Testis (tissue), 2 donors: ENCODE measurements at regions not wholly inside any gene's neighbourhood (a gene's known extent, or its start where the extent isn't known, plus 50 kb on each side); places are given as distances from the start of the nearest gene placed in this dataset.

Experiments used
- POLR2A ChIP-seq: fragments of 450-650 bp; IDR thresholded peaks from one replicate; pipeline ENCODE4 v1.6.1; 2017; ENCODE audit warnings: antibody characterized with exemption, mild to moderate bottlenecking, moderate library complexity
- TF ChIP-seq, protein P1 (sequence below), 3 experiments: fragments of 450-650 bp in 2 of 3; fragments of 200-600 bp in 1 of 3; sonication (generic) in 1 of 3; IDR thresholded peaks; one replicate each; pipeline ENCODE4 v1.5.1; 2016 to 2019; ENCODE audit warnings: antibody characterized with exemption in 3 of 3, mild to moderate bottlenecking in 2 of 3, moderate library complexity in 1 of 3

DNA sequence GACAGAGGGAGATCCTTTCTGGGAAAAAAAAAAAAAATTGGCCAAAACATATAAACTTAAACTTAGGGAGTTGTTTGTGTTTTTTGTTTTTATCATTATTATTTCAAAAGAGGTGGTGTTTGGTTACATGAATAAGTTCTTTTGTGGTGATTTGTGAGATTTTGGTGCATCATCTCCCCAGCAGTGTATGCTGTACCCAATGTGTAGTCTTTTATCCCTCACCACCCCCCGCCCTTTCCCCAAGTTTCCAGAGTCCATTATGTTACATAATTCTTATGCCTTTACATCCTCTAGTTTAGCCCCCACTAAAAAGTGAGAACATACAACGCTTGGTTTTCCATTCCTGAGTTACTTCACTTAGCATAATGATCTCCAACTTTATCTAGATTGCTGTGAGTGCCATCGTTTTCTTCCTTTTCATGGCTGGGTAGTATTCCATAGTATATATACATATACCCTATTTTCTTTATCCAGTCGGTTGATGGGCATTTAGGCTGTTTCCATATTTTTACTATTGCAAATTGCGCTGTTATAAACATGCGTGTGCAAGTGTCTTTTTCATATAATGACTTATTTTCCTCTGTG lies 148.1 kb upstream of the ZNF92 start:
- TF ChIP-seq, protein P1, sequence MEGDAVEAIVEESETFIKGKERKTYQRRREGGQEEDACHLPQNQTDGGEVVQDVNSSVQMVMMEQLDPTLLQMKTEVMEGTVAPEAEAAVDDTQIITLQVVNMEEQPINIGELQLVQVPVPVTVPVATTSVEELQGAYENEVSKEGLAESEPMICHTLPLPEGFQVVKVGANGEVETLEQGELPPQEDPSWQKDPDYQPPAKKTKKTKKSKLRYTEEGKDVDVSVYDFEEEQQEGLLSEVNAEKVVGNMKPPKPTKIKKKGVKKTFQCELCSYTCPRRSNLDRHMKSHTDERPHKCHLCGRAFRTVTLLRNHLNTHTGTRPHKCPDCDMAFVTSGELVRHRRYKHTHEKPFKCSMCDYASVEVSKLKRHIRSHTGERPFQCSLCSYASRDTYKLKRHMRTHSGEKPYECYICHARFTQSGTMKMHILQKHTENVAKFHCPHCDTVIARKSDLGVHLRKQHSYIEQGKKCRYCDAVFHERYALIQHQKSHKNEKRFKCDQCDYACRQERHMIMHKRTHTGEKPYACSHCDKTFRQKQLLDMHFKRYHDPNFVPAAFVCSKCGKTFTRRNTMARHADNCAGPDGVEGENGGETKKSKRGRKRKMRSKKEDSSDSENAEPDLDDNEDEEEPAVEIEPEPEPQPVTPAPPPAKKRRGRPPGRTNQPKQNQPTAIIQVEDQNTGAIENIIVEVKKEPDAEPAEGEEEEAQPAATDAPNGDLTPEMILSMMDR (IDR thresholded peaks at IDR 0.05): no peak
- TF ChIP-seq POLR2A: no peak
